GM12874 (cell line): ENCODE measurements at regions not wholly inside any gene's neighbourhood (a gene's known extent, or its start where the extent isn't known, plus 50 kb on each side); places are given as distances from the start of the nearest gene placed in this dataset.

ENCODE experiments used
- CTCF ChIP-seq: IDR thresholded peaks from 2 replicates; pipeline ENCODE4 v1.5.1; 2011; ENCODE audit warnings: low read depth, mild to moderate bottlenecking, control low read depth, low read length, moderate library complexity; ENCODE audit not compliant: insufficient read depth

DNA sequence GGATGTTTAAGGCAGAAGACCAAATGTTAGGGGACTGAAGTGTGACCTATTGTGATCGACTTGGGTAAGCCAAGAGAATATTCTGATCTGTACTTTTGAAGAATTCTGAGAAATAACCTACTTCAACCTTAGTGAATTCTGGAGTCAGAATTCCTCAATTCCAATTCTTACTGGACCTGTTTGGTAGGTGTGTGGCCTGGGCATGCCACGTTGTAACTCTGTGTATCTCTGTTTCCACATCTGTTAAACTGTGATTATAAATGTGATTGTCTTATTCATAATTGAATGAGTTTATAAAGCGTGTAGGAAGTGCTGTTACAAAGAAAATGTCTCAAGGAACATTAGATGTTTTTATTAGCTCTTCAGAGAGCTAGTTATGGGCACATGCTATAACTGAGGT, 64.5 kb downstream of the TUSC1 start:
- TF ChIP-seq CTCF, result no peak

- TF ChIP-seq CTCF, result no peak
Observed at GRCh38 chr9:25603106-25603505, 75.1 kb downstream of the TUSC1 start.

GRCh38 chr9:25602400-25603044, 75.7 kb downstream of the TUSC1 start:
- TF ChIP-seq CTCF, result no peak

- TF ChIP-seq CTCF, result no peak
Observed at GRCh38 chr9:25600501-25600900, 77.7 kb downstream of the TUSC1 start.

- TF ChIP-seq CTCF, result no peak
Observed at GRCh38 chr9:25584611-25585010, 93.6 kb downstream of the TUSC1 start.

DNA sequence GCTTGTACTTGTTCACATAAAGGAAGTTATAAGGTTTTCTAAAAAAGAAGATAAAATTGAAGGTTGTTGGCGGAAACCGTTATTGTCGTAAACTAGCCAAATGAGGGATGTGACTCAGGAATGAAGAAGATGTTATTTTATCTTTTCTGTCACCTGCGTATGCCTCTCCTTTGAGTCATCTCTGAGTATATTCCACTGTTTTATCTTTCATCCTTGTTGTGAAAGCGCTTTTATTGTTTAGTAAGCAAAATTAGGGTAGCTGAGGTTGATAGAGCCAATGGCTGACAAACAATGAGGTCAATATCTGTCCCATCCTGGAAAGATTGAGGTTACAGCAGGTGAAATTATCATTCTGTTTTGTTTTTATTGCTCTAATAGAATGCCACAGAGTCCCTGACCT, 105.0 kb downstream of the TUSC1 start:
- no peak for TF ChIP-seq CTCF

DNA sequence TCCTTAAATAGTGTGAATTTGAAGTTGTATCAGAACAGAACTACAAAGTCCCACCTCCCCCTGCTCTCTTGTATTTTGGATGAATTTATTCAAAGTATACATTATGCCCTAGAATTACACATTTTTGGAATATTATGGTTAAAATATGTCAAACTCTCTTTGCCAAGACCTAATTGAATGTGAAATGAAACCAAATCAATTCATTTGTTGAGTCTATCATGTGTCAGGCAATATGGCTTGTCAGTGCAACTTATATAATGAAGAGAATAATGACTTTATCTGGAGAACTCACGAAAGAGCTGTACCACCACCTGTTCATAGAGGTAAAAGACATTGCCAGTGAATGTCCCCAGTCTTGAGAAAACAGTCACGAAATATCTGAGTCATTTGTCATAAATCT, 106.8 kb downstream of the TUSC1 start:
- TF ChIP-seq CTCF, result no peak
